GM12875 (cell line): ENCODE measurements at regions not wholly inside any gene's neighbourhood (a gene's known extent, or its start where the extent isn't known, plus 50 kb on each side); places are given as distances from the start of the nearest gene placed in this dataset.

Source experiments
- H3K4me3 ChIP-seq: one replicate; pipeline ENCODE4 v1.5.1; 2011; ENCODE audit warnings: low read depth, low read length, control low read depth
- TF ChIP-seq, protein P1 (sequence below): IDR thresholded peaks from 2 replicates; pipeline ENCODE4 v1.5.1; 2011; ENCODE audit warnings: low read depth, mild to moderate bottlenecking, control low read depth, inconsistent platforms, low read length, moderate library complexity, borderline replicate concordance; ENCODE audit not compliant: insufficient read depth

DNA sequence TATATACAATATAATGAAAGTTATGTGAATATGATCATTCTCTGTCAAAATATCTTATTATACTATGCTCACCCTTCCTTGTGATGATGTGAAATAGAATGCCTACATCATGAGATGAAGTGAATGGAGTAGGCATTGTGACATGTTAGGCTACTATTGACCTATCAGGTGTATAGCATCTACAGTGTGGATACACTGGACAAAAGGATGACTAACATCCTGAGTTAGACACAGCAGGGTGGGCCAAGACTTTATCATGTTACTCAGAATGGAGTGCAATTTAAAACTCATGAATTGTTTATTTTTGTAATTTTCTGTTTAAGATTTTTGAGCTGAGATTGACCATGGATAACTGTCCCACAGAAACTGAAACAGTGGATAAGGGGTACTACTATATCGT lies 53.4 kb upstream of the NAV3 start:
- TF ChIP-seq, protein P1, sequence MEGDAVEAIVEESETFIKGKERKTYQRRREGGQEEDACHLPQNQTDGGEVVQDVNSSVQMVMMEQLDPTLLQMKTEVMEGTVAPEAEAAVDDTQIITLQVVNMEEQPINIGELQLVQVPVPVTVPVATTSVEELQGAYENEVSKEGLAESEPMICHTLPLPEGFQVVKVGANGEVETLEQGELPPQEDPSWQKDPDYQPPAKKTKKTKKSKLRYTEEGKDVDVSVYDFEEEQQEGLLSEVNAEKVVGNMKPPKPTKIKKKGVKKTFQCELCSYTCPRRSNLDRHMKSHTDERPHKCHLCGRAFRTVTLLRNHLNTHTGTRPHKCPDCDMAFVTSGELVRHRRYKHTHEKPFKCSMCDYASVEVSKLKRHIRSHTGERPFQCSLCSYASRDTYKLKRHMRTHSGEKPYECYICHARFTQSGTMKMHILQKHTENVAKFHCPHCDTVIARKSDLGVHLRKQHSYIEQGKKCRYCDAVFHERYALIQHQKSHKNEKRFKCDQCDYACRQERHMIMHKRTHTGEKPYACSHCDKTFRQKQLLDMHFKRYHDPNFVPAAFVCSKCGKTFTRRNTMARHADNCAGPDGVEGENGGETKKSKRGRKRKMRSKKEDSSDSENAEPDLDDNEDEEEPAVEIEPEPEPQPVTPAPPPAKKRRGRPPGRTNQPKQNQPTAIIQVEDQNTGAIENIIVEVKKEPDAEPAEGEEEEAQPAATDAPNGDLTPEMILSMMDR, result no peak
- H3K4me3 ChIP-seq, result no peak overlapping the region

DNA sequence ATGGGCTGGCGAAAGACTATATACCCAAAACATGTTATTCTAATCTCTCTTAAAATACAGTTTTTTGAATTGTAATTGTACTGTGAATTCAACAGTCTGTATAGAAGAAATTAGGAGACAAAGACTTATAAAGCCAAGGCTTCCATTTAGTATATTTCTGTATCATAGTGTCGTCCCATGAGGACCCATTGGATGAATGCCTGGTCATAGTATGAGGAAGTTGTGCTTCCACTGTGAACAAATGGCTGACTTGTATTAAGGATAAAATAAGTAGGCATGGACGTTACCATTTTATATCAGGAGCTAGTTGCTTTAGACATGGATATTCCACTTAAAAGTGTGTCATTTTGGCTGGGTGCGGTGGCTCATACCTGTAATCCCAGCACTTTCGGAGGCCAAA lies 55.9 kb upstream of the NAV3 start:
- TF ChIP-seq, protein P1, result no peak
- H3K4me3 ChIP-seq, result no peak overlapping the region

DNA sequence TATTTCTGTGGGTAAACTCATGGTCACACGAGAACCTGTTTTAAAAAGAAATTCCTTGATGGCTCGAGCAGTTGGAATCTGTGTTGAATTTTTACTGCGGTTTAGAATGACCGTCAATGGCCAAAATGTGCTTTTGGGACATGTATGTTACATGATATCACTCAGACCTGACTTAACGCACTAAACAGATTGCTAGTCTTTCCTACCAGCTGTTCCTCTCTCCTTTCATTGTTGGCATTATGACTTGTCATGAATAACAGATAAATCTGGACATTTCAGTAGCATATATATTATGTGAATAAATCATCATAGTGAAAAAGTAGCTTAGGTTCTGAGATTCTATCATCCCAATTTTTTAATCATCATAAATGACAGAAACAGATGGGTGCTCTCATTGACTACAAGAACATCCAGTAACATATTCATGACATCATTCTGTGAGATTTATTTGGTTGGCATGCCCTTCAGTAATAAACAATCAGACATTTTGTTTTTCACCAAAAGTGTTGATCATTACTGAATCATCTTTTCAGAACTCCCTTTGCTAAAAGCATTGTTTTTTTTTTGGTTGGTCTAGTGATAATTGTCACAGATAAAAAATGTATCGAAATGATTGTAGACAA lies 57.9 kb upstream of the NAV3 start:
- TF ChIP-seq, protein P1, result no peak
- no peak overlapping the region for H3K4me3 ChIP-seq

DNA sequence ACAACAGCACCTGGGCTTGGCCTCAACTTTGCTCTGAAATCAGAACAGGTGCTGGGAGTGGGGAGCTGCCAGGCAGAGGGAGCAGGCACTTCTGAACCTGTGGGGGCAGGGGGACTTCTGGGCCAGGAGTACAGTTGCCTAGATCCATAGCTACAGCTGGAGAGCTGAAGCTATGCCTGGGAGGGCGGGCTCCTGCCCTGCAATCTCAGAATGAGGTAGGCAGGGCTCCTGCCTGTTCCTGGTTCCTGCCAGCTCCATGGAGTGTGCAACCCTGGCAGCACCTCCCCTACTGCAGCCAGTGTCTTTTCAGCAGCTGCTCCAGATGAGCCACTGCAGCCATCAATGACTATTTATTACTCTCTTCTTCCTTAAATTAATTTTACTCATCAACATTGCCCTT lies 62.1 kb upstream of the NAV3 start:
- H3K4me3 ChIP-seq, result no peak overlapping the region
- TF ChIP-seq, protein P1, result no peak

DNA sequence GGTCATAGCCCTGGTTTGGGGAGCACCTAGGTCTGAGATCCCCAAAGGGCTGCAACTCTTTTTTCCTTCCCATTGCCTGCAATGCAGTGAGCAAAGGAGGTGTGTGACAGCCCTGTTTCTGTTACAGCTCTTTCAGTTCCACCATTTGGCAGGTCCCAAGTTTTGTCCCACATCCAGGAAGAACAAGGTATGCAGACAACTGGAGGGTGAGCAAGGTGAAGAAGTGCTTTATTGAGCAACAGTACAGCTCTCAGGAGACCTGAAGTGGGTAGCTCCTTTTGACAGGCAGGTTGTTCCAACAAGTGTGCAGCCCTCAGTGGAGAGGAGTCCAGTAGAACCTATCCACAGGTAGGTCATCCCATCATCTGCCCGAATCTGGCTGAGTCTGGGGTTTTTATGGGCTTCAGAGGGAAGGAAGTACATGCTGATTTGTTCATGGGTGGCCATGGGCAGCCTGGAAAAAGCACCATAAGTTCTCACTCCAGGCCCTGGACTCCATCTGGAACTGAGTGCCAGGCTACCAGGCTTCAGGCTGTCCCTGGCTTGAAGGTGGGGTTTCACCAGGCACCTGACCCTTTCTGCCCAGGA lies 62.8 kb upstream of the NAV3 start:
- H3K4me3 ChIP-seq, result no peak overlapping the region
- TF ChIP-seq, protein P1, result no peak

DNA sequence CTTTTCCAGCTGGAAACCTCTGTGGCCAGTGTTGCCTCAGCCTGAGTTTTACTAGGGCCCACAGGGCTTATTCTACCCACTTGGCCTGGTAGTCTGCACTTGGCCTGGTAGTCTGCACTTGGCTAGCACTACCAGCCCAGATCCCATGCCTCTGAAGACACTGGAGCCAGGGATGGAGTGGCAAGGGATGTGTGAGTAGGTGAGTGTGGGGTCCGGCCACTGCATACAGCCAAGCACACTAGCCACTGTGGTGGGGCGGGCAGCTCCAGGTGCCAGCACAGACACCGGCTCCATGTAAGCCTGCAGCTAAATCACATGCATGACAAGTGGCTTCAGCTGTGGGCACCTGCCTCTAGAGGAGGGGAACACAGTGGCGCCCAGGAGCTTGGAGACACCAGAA lies 63.4 kb upstream of the NAV3 start:
- TF ChIP-seq, protein P1, result no peak

DNA sequence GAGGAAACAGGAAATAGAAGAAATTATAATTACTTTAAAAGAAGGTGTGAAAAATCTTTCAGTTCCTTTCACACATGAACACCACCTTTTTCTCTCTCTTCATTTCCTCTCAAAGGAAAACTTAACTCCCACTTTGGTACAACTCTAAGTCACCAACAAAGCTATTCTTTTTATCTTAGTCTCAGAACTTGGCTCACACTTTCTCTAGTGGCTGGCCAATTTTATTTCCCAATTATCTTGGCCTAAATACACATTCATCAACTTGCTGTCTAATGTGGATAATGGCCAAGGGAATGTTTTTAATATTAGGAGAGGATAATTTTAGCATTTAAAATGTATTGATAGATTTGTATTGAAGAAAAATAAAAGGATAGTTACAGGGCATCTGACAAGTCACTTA lies 64.5 kb upstream of the NAV3 start:
- H3K4me3 ChIP-seq, result no peak overlapping the region
- TF ChIP-seq, protein P1, result no peak

More for the DNA sequence above, 63.4 kb upstream of the NAV3 start:
- no peak overlapping the region for H3K4me3 ChIP-seq
